Astrocyte (in vitro differentiated cells and primary cell): ENCODE measurements at regions not wholly inside any gene's neighbourhood (a gene's known extent, or its start where the extent isn't known, plus 50 kb on each side); places are given as distances from the start of the nearest gene placed in this dataset.

ENCODE experiments used
- EZH2 ChIP-seq: IDR thresholded peaks from 2 replicates; pipeline ENCODE4 v1.6.1; 2012; ENCODE audit warnings: mild to moderate bottlenecking, low read length, inconsistent platforms; ENCODE audit not compliant: insufficient read depth
- TF ChIP-seq, protein P1 (sequence below): IDR thresholded peaks from 2 replicates; pipeline ENCODE4 v1.5.1; 2011; ENCODE audit warnings: low read depth, mild to moderate bottlenecking, inconsistent platforms, low read length, moderate library complexity; ENCODE audit not compliant: insufficient read depth

DNA sequence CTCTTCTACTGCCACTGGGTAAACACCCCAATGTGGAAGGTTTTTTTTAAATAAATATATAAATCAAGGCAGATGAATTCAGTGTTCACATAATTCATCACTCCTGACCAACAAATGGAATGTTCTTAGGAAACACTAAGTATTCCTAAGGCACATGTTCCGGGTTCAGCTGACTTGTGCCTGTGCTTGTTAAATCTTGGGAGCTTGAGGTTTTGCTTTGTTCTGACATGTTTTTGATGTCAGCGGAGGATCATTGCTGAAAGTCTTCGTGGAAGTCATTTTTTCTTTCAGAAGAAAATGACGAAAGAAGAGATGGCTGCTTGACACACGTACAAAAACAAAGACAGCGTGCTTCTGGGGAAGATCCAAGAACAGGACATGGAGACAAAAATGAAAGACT is 185.8 kb downstream of the MZT1 start:
- TF ChIP-seq, protein P1, sequence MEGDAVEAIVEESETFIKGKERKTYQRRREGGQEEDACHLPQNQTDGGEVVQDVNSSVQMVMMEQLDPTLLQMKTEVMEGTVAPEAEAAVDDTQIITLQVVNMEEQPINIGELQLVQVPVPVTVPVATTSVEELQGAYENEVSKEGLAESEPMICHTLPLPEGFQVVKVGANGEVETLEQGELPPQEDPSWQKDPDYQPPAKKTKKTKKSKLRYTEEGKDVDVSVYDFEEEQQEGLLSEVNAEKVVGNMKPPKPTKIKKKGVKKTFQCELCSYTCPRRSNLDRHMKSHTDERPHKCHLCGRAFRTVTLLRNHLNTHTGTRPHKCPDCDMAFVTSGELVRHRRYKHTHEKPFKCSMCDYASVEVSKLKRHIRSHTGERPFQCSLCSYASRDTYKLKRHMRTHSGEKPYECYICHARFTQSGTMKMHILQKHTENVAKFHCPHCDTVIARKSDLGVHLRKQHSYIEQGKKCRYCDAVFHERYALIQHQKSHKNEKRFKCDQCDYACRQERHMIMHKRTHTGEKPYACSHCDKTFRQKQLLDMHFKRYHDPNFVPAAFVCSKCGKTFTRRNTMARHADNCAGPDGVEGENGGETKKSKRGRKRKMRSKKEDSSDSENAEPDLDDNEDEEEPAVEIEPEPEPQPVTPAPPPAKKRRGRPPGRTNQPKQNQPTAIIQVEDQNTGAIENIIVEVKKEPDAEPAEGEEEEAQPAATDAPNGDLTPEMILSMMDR = no peak
- no peak for TF ChIP-seq EZH2
